SKM-1 treated with dmso at 0.1 percent for 144 hours (cell line): ENCODE measurements at regions not wholly inside any gene's neighbourhood (a gene's known extent, or its start where the extent isn't known, plus 50 kb on each side); places are given as distances from the start of the nearest gene placed in this dataset.

Source experiments
- DNase-seq: peaks from one replicate; lab custom pipeline; 2025; ENCODE audit not compliant: unreplicated experiment; lab: John Stamatoyannopoulos, UW

DNA sequence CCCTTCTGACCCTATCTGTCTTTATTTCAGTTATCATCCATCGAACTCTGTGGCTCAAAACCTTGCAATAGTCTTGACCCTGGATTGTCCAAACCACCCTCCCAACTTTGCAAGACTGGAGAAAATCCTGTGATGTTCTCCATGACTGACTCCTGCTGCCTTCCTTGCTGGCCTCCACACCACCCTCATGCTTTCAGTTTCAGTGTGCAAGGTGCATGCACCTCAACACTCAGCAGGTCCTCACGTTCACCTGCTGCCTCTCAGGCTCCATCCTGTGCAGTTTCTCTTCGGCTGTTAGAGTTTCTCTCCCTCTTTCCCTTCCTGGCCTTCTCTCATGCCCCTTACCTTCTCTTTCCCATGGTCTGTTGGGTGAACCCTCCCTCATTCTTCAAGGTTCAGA is 59.4 kb upstream of the ASIC2 start:
- DNase-seq: no peak

DNA sequence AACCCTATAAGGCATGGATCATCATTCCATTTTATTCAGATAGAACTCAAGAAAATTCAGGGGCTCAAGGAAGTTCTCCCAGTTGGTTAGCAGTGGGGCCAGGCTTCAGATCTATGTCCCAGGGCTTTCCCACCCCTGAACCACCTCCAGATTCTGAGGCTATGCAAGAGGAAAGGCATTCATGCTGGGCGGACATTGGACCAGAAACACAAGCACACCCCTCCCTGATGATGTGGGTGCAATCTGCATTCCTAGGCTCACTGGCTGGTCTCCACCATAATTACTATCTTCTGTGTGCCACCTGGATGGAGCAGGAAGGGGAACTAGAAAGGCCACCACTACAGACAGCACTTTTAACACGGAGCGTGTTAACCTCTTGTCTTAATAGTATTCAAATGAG is 63.2 kb upstream of the ASIC2 start:
- no peak for DNase-seq

DNA sequence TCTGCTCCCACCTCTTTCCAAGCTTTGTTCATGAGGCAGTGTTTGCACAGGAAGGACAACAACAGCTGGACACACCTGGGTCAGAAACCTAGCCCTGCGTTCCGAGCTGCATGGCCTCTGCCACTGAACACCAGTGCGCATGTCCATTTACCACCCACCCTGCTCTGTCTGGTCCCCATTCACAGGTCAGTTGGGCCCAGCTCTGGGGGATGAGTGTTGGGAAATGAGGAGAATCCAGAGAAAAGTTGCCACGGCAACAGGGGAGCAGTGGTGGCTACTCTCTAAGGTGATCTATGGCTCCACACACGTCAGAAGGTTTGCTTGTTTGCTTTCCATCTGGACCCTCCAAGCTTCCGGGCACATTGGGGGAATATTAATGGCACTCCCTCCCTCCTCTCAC is 70.4 kb upstream of the ASIC2 start:
- no peak for DNase-seq

DNA sequence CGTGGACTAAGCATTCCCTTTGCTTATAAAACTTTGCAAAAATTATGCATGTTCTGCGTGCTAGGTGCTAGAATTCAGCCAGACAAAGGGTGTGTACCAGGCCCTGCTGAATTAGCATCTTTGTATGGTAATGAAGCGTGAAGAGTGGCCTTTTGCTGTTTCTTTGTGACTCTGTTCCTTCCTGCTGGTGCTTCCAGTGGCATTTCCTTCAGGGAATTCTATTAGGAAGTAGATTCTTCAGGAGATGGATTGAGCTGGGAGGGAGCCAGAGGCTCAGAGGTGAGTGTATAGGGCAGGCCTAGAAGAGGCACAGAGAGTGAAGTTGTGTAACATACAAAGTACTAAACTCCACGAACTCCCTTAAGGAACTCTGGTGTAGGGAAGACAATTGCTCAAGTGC is 73.9 kb upstream of the ASIC2 start:
- no peak for DNase-seq

DNA sequence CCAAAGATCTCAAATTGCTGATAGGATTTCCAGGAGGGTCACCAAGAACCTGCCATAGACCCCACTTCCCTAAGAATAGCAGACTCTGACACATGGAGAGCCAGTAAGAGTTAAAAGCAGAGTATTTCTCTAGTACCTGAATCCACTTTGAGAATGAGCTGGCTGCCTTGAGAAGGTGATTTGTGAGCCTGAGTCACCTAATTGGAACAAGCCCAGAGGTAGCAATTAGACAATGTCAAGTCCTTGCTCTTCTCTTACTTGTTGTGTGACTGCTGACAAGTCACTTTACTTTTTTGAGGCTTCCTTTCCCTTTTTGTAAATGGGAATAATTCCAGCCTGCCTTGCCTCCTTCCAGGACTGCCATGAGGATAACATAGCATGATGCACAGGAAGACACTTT is 76.1 kb upstream of the ASIC2 start:
- no peak for DNase-seq

DNA sequence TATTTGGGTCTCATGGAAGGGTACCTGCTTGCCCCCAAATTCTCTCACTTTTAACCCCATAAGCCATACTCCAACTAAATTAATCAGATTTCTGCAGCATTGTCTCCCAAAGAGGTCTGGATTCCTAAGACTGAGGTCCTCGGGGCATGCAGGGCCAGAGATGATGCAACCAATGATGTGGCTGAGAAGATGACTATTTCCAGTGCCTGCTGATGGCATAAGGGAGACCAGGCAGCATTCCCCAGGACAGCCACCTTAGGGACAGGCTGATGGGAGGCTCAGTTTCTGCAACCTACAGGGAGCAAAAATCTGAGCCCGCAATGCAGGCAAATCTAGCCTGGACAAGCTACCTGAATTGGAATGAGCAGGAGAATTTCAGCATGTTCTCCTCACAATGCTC is 76.8 kb upstream of the ASIC2 start:
- no peak for DNase-seq

DNA sequence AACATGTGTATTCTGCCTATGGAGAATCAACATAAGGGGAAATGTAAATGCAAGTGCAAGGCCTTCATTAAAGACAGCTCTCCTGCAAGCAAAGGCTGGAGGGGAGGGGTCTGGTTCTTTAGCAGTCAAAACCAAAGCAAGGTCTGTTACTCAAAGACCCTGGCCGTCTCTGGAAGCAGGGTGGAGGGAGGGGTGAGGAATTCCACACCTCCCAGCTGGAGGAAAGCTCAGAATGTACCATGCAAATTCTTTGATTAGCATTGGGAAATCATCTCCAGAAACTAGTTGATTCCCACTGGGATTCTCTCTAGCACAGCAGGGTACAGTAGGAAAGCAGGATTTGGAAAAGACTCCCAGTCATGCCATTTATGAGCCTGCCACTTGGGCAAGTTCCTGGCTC is 77.3 kb upstream of the ASIC2 start:
- DNase-seq: no peak

DNA sequence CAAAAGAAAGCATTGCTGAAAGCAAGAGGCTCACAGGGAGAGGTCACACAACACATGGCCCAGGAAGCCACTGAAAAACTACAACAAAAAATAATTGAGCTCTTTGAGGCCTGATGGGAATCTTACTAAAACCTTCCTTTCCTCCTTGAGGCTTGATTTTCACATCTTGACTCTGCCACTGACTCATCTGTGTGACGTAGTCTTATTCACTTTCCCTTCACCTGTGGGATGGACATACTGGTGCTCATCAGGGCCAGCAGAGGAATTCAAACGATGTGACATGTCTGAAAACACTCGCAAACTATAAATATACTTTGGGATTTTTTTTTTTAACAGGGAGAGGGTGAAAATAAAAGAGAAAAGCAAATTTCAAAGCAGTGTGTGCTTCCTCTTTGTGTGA is 78.3 kb upstream of the ASIC2 start:
- no peak for DNase-seq

DNA sequence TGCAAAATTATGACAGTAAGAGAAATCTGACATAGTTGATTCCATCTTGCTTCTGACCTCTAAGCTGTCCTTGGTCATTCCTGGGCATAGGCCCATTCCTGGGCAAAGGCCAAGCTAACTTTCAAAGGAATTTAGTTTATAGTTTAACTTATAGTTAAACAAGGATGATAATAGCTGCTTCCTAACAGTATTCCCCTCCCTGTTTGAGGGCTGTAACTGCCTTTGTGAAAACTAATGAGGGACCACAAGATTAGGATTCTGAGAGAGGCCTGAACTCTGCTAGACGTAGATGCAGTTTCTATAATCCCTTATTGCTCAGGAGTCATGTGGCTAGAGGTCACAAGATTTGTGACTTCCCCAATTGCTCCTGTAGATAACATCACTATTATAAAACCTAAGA is 80.2 kb upstream of the ASIC2 start:
- DNase-seq: no peak

DNA sequence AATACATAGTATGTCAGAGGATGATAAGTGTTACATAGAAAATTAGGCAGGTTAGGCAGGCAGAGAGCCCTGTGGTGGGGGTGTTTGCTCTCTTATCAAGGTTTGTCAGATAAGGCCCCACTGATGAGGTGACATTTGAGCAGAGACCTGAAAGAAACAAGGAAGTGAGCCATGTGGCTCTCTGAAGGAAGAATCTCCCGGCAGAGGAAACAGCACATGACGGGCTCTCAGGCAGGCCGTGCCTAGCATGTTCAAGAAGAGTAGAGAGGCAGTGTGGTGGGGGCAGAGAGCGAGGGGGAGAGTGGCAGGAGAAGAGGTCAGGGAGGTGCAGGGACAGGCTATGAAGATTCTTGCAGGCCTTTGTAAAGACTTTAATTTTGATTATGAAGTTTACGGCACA is 82.0 kb upstream of the ASIC2 start:
- DNase-seq: no peak

DNA sequence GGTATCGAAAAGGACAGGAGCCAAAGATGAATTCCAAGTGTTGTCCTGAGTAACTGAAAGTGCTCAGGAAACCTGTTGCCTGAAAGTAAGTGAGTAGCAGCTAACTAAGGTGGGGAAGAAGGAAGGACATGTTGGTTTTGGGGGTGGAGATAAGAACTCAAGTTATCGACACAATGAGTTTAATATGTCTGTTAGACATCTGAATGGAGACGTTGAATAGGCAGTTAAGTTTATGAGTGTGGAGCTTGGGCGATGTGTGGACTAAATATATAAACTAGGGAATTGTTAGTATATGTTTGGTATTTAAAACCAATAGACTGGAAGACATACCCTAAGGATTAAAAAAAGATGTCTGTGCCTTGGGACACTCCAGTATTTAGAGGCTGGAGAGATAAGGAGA is 82.7 kb upstream of the ASIC2 start:
- no peak for DNase-seq

DNA sequence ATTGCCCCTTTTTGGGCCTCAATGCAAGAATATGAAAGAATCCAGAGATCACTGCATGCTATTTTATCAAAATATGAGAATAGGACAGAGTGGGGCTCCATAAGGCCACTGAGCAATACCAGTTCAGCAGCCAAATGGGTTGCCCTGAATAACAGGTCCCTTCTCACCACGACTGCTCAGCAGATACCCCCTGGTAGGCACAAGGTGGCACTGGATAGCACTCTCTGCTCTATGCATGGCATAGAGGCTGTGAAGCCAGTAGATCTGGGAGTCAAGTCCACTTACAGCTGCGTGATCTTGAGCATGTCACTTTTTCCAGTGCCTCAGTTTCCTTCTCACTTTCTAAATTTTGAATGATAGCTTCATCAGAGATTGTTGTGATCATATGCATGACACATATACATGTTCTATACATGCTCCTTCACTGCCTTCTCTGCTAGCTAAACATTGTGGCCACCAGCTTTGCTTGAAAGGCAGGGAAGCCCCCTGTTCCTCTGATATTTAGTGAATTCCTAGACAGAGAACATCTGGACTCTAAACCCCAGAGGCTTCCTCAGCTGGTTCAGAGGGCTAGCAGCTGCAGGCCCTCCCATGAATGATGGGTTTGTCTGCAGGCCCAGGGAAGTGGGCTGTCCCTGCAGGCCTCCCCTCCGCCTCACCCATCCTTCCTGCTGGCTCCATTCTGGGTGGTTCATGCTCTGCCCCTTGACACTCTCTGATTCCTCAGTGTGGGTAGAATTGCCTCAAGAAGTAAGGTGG is 84.9 kb upstream of the ASIC2 start:
- no peak for DNase-seq

DNA sequence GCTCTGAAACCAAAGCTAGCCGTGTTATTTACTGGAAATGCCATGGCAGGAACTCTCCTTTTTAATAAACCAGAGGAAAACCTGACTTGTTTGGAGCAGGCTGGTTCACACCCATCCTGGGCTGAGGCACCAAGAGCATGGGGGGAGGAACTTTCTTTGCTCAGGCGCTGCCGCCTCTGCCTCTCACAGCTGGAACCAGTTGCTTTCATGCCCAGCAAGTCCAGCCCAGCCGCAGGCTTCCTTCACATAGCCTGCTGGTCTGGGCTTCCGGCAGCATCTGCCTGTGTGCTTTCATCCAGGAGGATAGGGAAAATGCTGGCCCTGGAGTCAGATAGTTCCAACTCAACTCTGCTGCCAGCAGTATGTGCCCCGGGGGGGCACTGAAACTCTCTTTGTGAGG is 88.1 kb upstream of the ASIC2 start:
- no peak for DNase-seq

DNA sequence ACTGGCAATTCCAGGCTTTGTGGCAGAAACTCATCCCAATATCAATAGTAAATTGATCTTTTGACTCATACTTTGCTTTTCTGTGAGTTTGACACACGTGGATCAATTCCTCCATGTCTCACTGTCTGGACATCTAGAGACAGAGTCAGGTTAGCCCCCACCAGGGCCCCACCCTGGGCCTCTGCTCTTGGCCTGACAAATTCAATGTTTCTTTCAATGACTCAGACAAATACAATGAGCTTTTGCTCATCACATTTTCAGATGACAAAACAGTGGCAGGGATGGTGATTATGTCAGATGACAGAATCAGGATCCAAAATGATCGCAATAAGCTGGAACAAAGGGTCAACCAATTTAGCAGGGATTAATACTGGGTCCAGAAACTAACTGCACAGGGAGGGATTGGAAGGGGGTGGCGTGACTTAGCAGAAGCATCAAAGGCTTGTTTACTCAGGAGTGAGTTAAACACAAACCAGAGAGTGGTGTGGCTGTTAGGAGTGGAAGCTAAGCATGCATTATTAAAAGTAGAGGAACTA is 90.5 kb upstream of the ASIC2 start:
- no peak for DNase-seq

DNA sequence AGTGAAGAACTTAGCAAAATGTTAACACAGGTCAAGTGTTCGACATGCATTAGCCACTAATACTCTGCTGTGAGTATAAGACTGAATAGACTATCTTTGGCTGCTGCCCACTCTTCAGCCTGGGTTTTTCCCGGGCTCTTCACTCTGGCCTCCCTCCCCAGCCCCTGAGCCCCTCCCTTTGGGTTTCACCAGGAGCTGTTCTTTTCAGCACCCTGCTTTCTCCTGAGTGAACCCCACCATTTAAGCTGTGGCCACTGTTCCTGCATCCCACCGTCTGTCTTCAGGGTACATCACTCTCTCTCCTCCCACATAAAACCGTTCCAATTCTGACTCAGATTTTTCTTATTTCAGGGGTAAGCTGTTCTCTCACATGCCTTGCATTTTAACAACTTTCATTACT is 92.0 kb upstream of the ASIC2 start:
- DNase-seq: no peak

DNA sequence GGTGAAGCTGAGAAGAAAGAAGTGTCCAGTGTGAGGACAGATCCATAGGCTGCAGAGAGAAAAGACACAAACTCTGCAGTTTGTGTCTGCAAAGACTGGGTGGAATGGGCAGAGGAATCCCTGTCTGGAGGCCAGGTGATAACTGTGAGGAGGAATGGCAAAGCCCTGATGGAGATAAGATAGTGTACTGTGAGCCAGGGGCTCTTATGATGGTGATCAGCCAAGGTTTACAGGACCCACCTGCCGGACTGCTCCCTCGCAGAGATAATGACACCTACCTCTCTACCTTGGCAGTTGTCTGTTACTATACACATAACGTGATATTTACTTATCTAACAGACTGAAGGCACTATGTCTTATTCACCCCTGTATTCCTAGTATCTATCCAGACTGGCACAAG is 92.6 kb upstream of the ASIC2 start:
- no peak for DNase-seq

DNA sequence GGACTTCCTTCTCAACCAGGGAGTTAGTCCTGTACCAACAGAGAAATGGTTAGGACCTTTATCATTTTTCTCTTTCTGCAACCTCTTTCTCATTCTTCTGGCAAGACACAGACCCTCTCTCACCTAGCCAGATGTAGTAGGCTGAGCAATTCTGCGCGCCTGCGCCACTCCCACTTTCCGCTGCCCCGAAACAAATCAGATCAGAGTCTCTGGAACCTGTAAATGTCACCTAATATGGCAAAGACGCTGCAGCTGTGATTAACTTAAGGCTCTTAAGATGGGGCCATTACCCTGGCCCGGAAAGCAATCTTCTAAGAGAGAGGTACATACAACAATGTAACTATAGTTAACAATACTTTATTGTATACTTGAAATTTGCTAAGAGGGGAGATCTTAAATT is 94.3 kb upstream of the ASIC2 start:
- DNase-seq: no peak

DNA sequence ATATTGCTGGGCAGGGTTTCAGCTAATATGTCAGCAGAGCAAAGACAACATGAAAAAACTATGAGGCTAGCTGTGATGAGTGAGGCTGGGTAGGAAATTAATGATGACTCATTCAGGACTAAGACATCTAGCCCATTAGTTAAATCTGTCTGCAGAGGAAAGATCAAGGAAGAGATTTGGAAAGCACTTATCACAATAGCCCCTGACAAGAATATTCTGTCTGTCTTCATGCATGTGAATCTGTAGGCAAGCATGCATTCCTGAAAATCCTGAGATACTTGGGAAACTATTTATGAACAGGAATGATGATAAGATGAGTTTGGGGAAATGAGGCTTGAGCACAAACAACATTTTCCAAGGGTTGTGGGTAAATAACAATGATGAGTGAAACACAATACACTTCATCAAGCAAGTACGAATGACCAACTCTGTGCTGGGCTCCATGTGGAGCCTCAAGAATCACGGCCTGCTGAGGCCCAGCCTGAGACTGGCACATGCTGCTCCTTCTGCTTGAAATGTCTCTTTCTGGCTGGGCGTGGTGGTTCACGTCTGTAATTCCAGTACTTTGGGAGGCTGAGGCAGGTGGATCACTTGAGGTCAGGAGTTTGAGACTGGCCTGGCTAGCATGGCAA is 96.5 kb upstream of the ASIC2 start:
- no peak for DNase-seq

DNA sequence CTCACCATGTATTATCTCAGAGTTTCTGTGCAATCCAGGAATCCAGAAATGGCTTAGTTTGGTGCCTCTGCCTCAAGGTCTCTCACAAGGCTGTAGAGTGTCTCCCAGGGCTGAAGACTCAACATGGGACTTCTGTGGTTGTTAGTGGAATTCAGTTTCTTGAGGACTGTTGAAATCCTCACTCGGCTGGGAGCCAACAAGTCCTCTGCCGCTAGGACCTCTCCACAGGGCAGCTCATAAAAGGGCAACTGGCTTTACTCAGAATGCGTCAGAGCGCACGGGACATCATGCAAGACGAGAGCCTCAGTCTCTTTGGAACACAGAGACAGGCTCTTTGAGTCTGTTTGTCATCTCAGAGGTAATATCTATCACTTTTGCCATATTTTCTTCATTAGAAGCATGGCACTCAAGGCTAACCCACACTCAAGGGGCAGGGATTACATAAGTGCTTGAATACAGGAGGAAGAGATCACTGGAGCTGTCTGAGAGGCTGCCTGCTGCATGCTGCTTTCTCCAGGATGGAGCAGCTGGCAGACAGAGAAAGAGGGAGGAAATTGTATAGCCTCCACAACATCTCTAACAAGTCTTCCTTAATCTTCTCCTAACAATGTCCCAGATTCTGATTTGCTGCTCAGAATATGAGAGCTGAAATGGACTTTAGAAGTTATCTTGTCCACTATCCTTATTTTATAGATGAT is 97.5 kb upstream of the ASIC2 start:
- DNase-seq: no peak

DNA sequence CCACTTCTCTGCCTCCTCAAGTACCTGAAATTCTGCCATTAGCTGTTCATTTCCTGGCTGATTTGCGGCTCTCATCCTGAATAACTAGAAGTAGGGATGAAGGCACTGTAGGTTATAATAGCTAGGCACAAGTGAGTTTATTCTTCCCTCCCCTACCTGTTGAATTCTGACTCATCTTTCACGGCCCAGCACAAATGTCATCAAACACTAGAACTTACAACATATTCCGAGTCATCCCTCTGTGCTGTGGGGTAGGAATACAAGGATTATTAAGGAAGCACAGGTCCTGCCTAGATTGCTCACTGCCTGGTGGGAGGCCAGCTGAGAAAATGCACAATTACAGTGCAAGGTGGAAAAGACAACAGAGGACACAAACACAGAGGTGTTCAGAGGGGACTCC is 103.7 kb upstream of the ASIC2 start:
- DNase-seq: no peak

DNA sequence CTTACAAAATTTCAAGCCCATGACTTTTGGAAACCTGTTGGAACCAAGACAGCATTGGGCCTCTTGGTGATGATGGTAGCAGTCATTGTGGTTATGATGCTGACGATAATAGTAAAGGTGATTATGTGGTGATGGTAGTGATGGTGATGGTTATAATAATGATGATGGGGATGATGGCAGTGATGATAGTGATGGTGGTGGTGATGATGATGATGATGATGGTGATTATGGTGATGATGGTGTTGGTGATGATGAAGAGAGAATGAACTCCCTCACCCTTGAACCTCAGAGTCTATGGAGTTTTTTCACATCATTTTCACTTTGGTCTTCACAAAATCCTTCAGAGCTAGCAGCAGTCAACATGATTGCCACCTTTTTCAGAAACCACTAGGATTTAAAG is 105.3 kb upstream of the ASIC2 start:
- no peak for DNase-seq

DNA sequence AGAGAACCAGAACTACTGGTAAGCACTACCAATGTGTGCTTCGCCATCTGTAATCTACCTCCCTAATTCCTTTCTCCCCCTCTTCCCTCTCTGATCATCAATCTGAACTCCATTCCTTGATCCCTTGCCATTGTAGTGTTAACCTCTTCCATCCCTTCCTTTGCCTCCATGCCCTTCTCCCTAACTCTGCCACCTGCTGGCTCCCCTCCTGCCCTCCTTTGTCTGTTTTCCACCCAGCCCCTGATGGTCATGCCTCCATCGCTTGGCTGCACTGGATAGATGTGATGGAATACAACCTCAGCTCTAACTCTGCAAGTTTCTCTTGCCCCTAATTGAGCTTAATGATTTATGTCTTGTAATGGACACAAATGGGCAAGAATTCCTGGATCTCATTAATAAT is 108.2 kb upstream of the ASIC2 start:
- no peak for DNase-seq
